ENCODE measurements at regions not wholly inside any gene's neighbourhood (a gene's known extent, or its start where the extent isn't known, plus 50 kb on each side); places are given as distances from the start of the nearest gene placed in this dataset.
"Not testable (repeated sequence)": the region's sequence is repeated elsewhere in the genome, so short reads cannot be mapped to it uniquely, and the experiment has no call there.

DNA sequence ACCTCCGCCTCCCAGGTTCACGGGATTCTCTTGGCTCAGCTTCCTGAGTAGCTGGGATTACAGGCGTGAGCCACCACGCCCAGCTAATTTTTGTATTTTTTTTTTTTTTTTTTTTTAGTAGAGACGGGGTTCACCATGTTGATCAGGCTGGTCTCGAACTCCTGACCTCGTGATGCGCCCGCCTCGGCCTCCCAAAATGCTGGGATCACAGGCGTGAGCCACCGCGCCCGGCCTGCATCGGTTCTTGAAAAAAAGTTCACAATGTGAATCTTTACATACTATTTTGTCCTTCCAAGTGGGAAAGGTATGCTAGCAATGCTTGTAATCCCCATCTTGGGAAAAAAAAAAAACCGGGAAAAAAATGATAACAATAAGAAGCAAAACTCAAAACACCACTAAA, 211.0 kb downstream of the SH3BGRL start:
- H4K20me1 ChIP-seq (replicated peaks in 1 of 2; ENCODE audit: control insufficient read depth in 1 of 2, insufficient read depth in 2 of 2, low read length in 2 of 2); H3K14ac ChIP-seq (ENCODE audit: insufficient read length); H3K4ac ChIP-seq (replicated peaks; ENCODE audit: insufficient read length, low read depth, low read length); H3K56ac ChIP-seq (replicated peaks; ENCODE audit: insufficient read length, low read depth, low read length); H3K36me3 ChIP-seq (ENCODE audit: control insufficient read depth in 2 of 4, insufficient read depth in 4 of 4, low read length in 3 of 4); H3K4me1 ChIP-seq (replicated peaks in 1 of 4; ENCODE audit: control insufficient read depth in 3 of 4, insufficient read depth in 4 of 4, low read length in 3 of 4); H3K18ac ChIP-seq (ENCODE audit: extremely low read depth, low read length); CTCF ChIA-PET (ENCODE audit: partially characterized antibody); H4K8ac ChIP-seq (ENCODE audit: extremely low read depth, insufficient read depth, low read length); H2BK12ac ChIP-seq (ENCODE audit: low read depth, low read length); H4K5ac ChIP-seq (ENCODE audit: insufficient read length, low read depth, low read length); H4K91ac ChIP-seq (replicated peaks; ENCODE audit: insufficient read length, low read length); H2BK5ac ChIP-seq (ENCODE audit: low read depth, low read length); H3K79me2 ChIP-seq (ENCODE audit: control insufficient read depth in 1 of 2, insufficient read depth in 2 of 2, low read length in 2 of 2); H3K23ac ChIP-seq (ENCODE audit: insufficient read length); DNase-seq (ENCODE audit: low read depth in 1 of 2, low spot score in 2 of 2); H2BK120ac ChIP-seq (replicated peaks; ENCODE audit: low read depth, low read length); H2AK5ac ChIP-seq (ENCODE audit: low read depth, low read length); FAIRE-seq; H3K27me3 ChIP-seq (replicated peaks in 1 of 4; ENCODE audit: control insufficient read depth in 3 of 4, extremely low read depth in 1 of 4, insufficient read depth in 3 of 4, low read length in 3 of 4); H3K9me3 ChIP-seq (ENCODE audit: insufficient read depth in 2 of 2, low read depth in 1 of 2, low read length in 1 of 2); H3K4me3 ChIP-seq (ENCODE audit: extremely low read depth in 1 of 4, insufficient read depth in 2 of 4, low read depth in 3 of 4, low read length in 4 of 4); H2BK15ac ChIP-seq (ENCODE audit: low read length); H3K9ac ChIP-seq (replicated peaks in 1 of 4; ENCODE audit: extremely low read depth in 1 of 4, low read depth in 3 of 4, low read length in 3 of 4); H3K4me2 ChIP-seq (ENCODE audit: insufficient read depth in 1 of 2, low read depth in 2 of 2, low read length in 2 of 2); H2AFZ ChIP-seq (ENCODE audit: low read length); H3K27ac ChIP-seq (ENCODE audit: low read depth, low read length); H3K23me2 ChIP-seq (ENCODE audit: low read depth, low read length); H2BK20ac ChIP-seq (ENCODE audit: low read length); POLR2A ChIA-PET (ENCODE audit: partially characterized antibody); H3K79me1 ChIP-seq (ENCODE audit: low read depth, low read length): not testable (repeated sequence)
- WGBS, 2 experiments (ENCODE audit: extremely low coverage in 1 of 2, insufficient coverage in 1 of 2, insufficient read length in 1 of 2, insufficient replicate concordance in 2 of 2, low coverage in 1 of 2, low lambda C conversion rate in 2 of 2, missing lambda C conversion rate in 1 of 2), result 94% methylated on average over 8 of the region's 16 CpGs; no CpG with 5 or more reads in 1 of the 2 experiments
